Erythroblast (primary cell): ENCODE measurements at regions not wholly inside any gene's neighbourhood (a gene's known extent, or its start where the extent isn't known, plus 50 kb on each side); places are given as distances from the start of the nearest gene placed in this dataset.

Experiments
- GATA1 ChIP-seq: IDR thresholded peaks from 2 replicates; pipeline ENCODE4 v1.6.1; 2011; ENCODE audit warnings: low read depth, mild to moderate bottlenecking, control low read depth, low read length, moderate library complexity
- POLR2A ChIP-seq: IDR thresholded peaks from 2 replicates; pipeline ENCODE4 v1.6.1; 2011; ENCODE audit warnings: mild to moderate bottlenecking, low read length

GRCh38 chr1:185644531-185644930, 89.7 kb upstream of the HMCN1 start:
- TF ChIP-seq POLR2A (no peak), GATA1 (no peak)
